ENCODE measurements at regions not wholly inside any gene's neighbourhood (a gene's known extent, or its start where the extent isn't known, plus 50 kb on each side); places are given as distances from the start of the nearest gene placed in this dataset.

- peak in 1 of 2 donors; percentile 90 for TF ChIP-seq EP300 (IDR thresholded peaks at IDR 0.05)
- no peak for TF ChIP-seq CTCF (IDR thresholded peaks at IDR 0.05)
These were observed 66.7 kb upstream of the PRICKLE2 start for GRCh38 chr3:64291956-64292355.

Data from tibial nerve (tissue), 4 donors.